Liver (tissue), 7 donors: ENCODE measurements at regions not wholly inside any gene's neighbourhood (a gene's known extent, or its start where the extent isn't known, plus 50 kb on each side); places are given as distances from the start of the nearest gene placed in this dataset.

Experiments
- DNase-seq: peaks from one replicate; pipeline ENCODE4 v3.0.0-alpha.2; 2017; ENCODE audit warnings: low spot score
- H3K27ac ChIP-seq, 2 donors: one replicate each; pipeline ENCODE4 v1.7.0; 2013; ENCODE audit warnings: inconsistent platforms in 2 of 2, low read length in 2 of 2, control low read depth in 1 of 2, low read depth in 1 of 2, mild to moderate bottlenecking in 1 of 2
- H3K27me3 ChIP-seq, 4 donors: one replicate each; pipeline versions ENCODE4 v1.6.1 to v1.7.0; 2013; ENCODE audit warnings: low read length in 3 of 4, inconsistent platforms in 1 of 4, mild to moderate bottlenecking in 1 of 4, moderate library complexity in 1 of 4; ENCODE audit not compliant: control insufficient read depth in 4 of 4, insufficient read depth in 4 of 4
- H3K36me3 ChIP-seq, 4 donors: one replicate each; pipeline versions ENCODE4 v1.6.1 to v1.7.0; 2013; ENCODE audit warnings: low read length in 3 of 4, mild to moderate bottlenecking in 3 of 4, low read depth in 1 of 4, moderate library complexity in 1 of 4; ENCODE audit not compliant: control insufficient read depth in 4 of 4, insufficient read depth in 3 of 4
- H3K4me1 ChIP-seq, 4 donors: one replicate each; pipeline versions ENCODE4 v1.6.1 to v1.7.0; 2013; ENCODE audit warnings: low read length in 3 of 4, mild to moderate bottlenecking in 3 of 4, moderate library complexity in 1 of 4; ENCODE audit not compliant: control insufficient read depth in 4 of 4, insufficient read depth in 4 of 4
- H3K4me3 ChIP-seq, 3 donors: one replicate each; pipeline versions ENCODE4 v1.6.1 to v1.7.0; 2013; ENCODE audit warnings: low read length in 3 of 3, control low read depth in 1 of 3, low read depth in 1 of 3, mild to moderate bottlenecking in 1 of 3
- H3K9ac ChIP-seq, 2 donors: one replicate each; pipeline ENCODE4 v1.7.0; 2013; ENCODE audit warnings: low read length in 2 of 2, mild to moderate bottlenecking in 2 of 2, moderate library complexity in 2 of 2, control low read depth in 1 of 2, low read depth in 1 of 2
- H3K9me3 ChIP-seq, 4 donors: one replicate each; pipeline versions ENCODE4 v1.6.1 to v1.7.0; 2013; ENCODE audit warnings: low read length in 3 of 4; ENCODE audit not compliant: control insufficient read depth in 4 of 4
- FOXA1 ChIP-seq: IDR thresholded peaks from 2 replicates; pipeline ENCODE4 v1.6.1; 2016; ENCODE audit warnings: antibody characterized with exemption
- FOXA2 ChIP-seq: IDR thresholded peaks from 2 replicates; pipeline ENCODE4 v1.6.1; 2016; ENCODE audit warnings: antibody characterized with exemption
- GABPA ChIP-seq, 2 donors: IDR thresholded peaks in 1 of 2; conservative IDR thresholded peaks in 1 of 2; 2 replicates each; pipeline ENCODE4 v1.6.1; 2016; ENCODE audit warnings: antibody characterized with exemption in 2 of 2, mild to moderate bottlenecking in 1 of 2, moderate library complexity in 1 of 2
- HNF4A ChIP-seq, 2 donors: conservative IDR thresholded peaks; 2 replicates each; pipeline ENCODE4 v1.6.1; 2016; ENCODE audit warnings: antibody characterized with exemption in 2 of 2, mild to moderate bottlenecking in 2 of 2
- MAX ChIP-seq: IDR thresholded peaks from 2 replicates; pipeline ENCODE4 v1.6.1; 2016; ENCODE audit warnings: antibody characterized with exemption
- NR2F2 ChIP-seq: IDR thresholded peaks from 2 replicates; pipeline ENCODE4 v1.6.1; 2016; ENCODE audit warnings: antibody characterized with exemption
- RAD21 ChIP-seq, 2 donors: IDR thresholded peaks; 2 replicates each; pipeline ENCODE4 v1.6.1; 2016; ENCODE audit warnings: antibody characterized with exemption in 2 of 2, mild to moderate bottlenecking in 2 of 2
- REST ChIP-seq: IDR thresholded peaks from 2 replicates; pipeline ENCODE4 v1.6.1; 2016; ENCODE audit warnings: antibody characterized with exemption, mild to moderate bottlenecking
- RXRA ChIP-seq, 2 donors: IDR thresholded peaks; 2 replicates each; pipeline ENCODE4 v1.6.1; 2017 to 2018; ENCODE audit warnings: antibody characterized with exemption in 2 of 2, mild to moderate bottlenecking in 1 of 2
- TAF1 ChIP-seq: conservative IDR thresholded peaks from 2 replicates; pipeline ENCODE4 v1.6.1; 2016; ENCODE audit warnings: antibody characterized with exemption, mild to moderate bottlenecking
- YY1 ChIP-seq: IDR thresholded peaks from 2 replicates; pipeline ENCODE4 v1.6.1; 2016; ENCODE audit warnings: antibody characterized with exemption, mild to moderate bottlenecking
- ZBTB33 ChIP-seq: IDR thresholded peaks from 2 replicates; pipeline ENCODE4 v1.6.1; 2016; ENCODE audit warnings: antibody characterized with exemption
- WGBS: extraction: QIAGEN DNeasy Blood & Tissue Kit; methylation state at CpG from one replicate; pipeline ENCODE4 v1.1.7; 2013; 5-methylcytosine and 5-hydroxymethylcytosine counted together
- donor health status: healthy.
- donor health status: healthy.
- donor health status: healthy.
- donor health status: healthy.

- H3K4me3 ChIP-seq = no peak overlapping the region
- 18% methylated on average over 4 of the region's 4 CpGs for WGBS
- no peaks in the 10 kb centered on the region for H3K27me3 ChIP-seq
- no peak overlapping the region for H3K27ac ChIP-seq
- no peak overlapping the region for H3K9ac ChIP-seq
- H3K36me3 ChIP-seq = no peaks in the 10 kb centered on the region
- no peak for TF ChIP-seq REST
- TF ChIP-seq GABPA (IDR thresholded peaks at IDR 0.05 in 1 of 2, conservative IDR thresholded peaks at IDR 0.05 in 1 of 2) = no peak
- no peak for TF ChIP-seq NR2F2
- TF ChIP-seq ZBTB33 = no peak
- TF ChIP-seq TAF1 = no peak
- TF ChIP-seq FOXA1 = no peak
- no peak for TF ChIP-seq HNF4A (conservative IDR thresholded peaks at IDR 0.05)
- no peak for TF ChIP-seq FOXA2
- no peak for DNase-seq
- peaks cover 0 to 14% (median 11%) of the 10 kb centered on the region in 4 donors for H3K4me1 ChIP-seq
- no peaks in the 10 kb centered on the region for H3K9me3 ChIP-seq
Measured at GRCh38 chr6:51336185-51336584, 517.5 kb downstream of the TFAP2B start.

GRCh38 chr6:51337277-51337676, 518.6 kb downstream of the TFAP2B start:
- DNase-seq = no peak
- H3K27ac ChIP-seq = no peak overlapping the region
- WGBS = 61% methylated on average over 3 of the region's 3 CpGs
- H3K36me3 ChIP-seq = no peaks in the 10 kb centered on the region
- no peaks in the 10 kb centered on the region for H3K27me3 ChIP-seq
- H3K4me3 ChIP-seq = no peak overlapping the region
- H3K9ac ChIP-seq = no peak overlapping the region
- no peaks in the 10 kb centered on the region for H3K9me3 ChIP-seq
- peaks cover 0 to 14% (median 11%) of the 10 kb centered on the region in 4 donors for H3K4me1 ChIP-seq
- peak; percentile 48 to 53 for TF ChIP-seq HNF4A (conservative IDR thresholded peaks at IDR 0.05)
- TF ChIP-seq YY1 = no peak

GRCh38 chr6:51339108-51339507, 520.4 kb downstream of the TFAP2B start:
- Histone ChIP-seq H3K36me3 (no peaks in the 10 kb centered on the region), H3K27me3 (no peaks in the 10 kb centered on the region), H3K4me3 (no peak overlapping the region), H3K9me3 (no peaks in the 10 kb centered on the region), H3K27ac (no peak overlapping the region), H3K9ac (no peak overlapping the region), H3K4me1 (peaks cover 0 to 14% (median 11%) of the 10 kb centered on the region in 4 donors)
- no peak for TF ChIP-seq GABPA (IDR thresholded peaks at IDR 0.05 in 1 of 2, conservative IDR thresholded peaks at IDR 0.05 in 1 of 2)
- no peak for TF ChIP-seq NR2F2
- TF ChIP-seq RXRA (IDR thresholded peaks at IDR 0.05) = no peak
- no peak for TF ChIP-seq MAX
- no peak for TF ChIP-seq FOXA1
- no peak for TF ChIP-seq HNF4A (conservative IDR thresholded peaks at IDR 0.05)
- no peak for TF ChIP-seq TAF1
- TF ChIP-seq RAD21 (IDR thresholded peaks at IDR 0.05) = no peak
- TF ChIP-seq YY1 = no peak
- WGBS = 80% methylated on average over 3 of the region's 3 CpGs
- no peak for DNase-seq
